GM10266 (cell line): ENCODE measurements at regions not wholly inside any gene's neighbourhood (a gene's known extent, or its start where the extent isn't known, plus 50 kb on each side); places are given as distances from the start of the nearest gene placed in this dataset.

ENCODE experiments used
- DNase-seq: peaks from one replicate; pipeline ENCODE4 v3.0.0; 2012; ENCODE audit errors: extremely low spot score
- CTCF ChIP-seq: IDR thresholded peaks from 2 replicates; pipeline ENCODE4 v1.5.1; 2012; ENCODE audit warnings: mild to moderate bottlenecking, low read depth; ENCODE audit not compliant: control insufficient read depth, insufficient read depth; ENCODE audit errors: missing control alignments

- no peak for DNase-seq
- no peak for TF ChIP-seq CTCF
Observed at GRCh38 chr7:17661982-17662585, 278.2 kb downstream of the SNX13 start.

GRCh38 chr7:17663061-17663675 lies 277.1 kb downstream of the SNX13 start:
- no peak for TF ChIP-seq CTCF
- no peak for DNase-seq

- DNase-seq = no peak
- no peak for TF ChIP-seq CTCF
Observed at GRCh38 chr7:17665029-17665428, 275.3 kb downstream of the SNX13 start.

GRCh38 chr7:17668122-17668521 lies 272.2 kb downstream of the SNX13 start:
- DNase-seq = no peak
- no peak for TF ChIP-seq CTCF

- no peak for DNase-seq
Observed at GRCh38 chr7:17669204-17669603, 271.1 kb downstream of the SNX13 start.

GRCh38 chr7:17671956-17672355 lies 268.3 kb downstream of the SNX13 start:
- TF ChIP-seq CTCF = no peak
- DNase-seq = no peak

More at GRCh38 chr7:17669204-17669603, 271.1 kb downstream of the SNX13 start:
- no peak for TF ChIP-seq CTCF

- DNase-seq = no peak
- no peak for TF ChIP-seq CTCF
Observed at GRCh38 chr7:17672783-17673182, 267.5 kb downstream of the SNX13 start.
